ENCODE measurements at regions not wholly inside any gene's neighbourhood (a gene's known extent, or its start where the extent isn't known, plus 50 kb on each side); places are given as distances from the start of the nearest gene placed in this dataset.

- no peak for TF ChIP-seq POLR2AphosphoS5 (IDR thresholded peaks at IDR 0.05; ENCODE audit: low read depth, low read length)
- no peak for TF ChIP-seq SIN3A (IDR thresholded peaks at IDR 0.05; ENCODE audit: borderline replicate concordance, insufficient read depth, low read length)
- no peak for TF ChIP-seq FOXP2 (optimal IDR thresholded peaks at IDR 0.05; ENCODE audit: borderline replicate concordance, extremely low read depth, extremely low read length, insufficient read depth)
Measured at GRCh38 chr16:5498562-5498961, 401.0 kb upstream of the EEF2KMT start.

- TF ChIP-seq POLR2AphosphoS5 (IDR thresholded peaks at IDR 0.05; ENCODE audit: low read depth, low read length) (no peak), SIN3A (IDR thresholded peaks at IDR 0.05; ENCODE audit: borderline replicate concordance, insufficient read depth, low read length) (no peak), FOXP2 (optimal IDR thresholded peaks at IDR 0.05; ENCODE audit: borderline replicate concordance, extremely low read depth, extremely low read length, insufficient read depth) (no peak), REST (IDR thresholded peaks at IDR 0.05; ENCODE audit: insufficient read depth in 1 of 2, low read depth in 2 of 2, low read length in 2 of 2) (no peak), TAF1 (IDR thresholded peaks at IDR 0.05; ENCODE audit: borderline replicate concordance, insufficient read depth, low read length) (no peak)
Measured at GRCh38 chr16:5496013-5496412, 398.4 kb upstream of the EEF2KMT start.

GRCh38 chr16:5490499-5490898 is 392.9 kb upstream of the EEF2KMT start:
- TF ChIP-seq TAF1 (IDR thresholded peaks at IDR 0.05; ENCODE audit: borderline replicate concordance, insufficient read depth, low read length) (no peak), REST (IDR thresholded peaks at IDR 0.05; ENCODE audit: insufficient read depth in 1 of 2, low read depth in 2 of 2, low read length in 2 of 2) (no peak), POLR2AphosphoS5 (IDR thresholded peaks at IDR 0.05; ENCODE audit: low read depth, low read length) (no peak), FOXP2 (optimal IDR thresholded peaks at IDR 0.05; ENCODE audit: borderline replicate concordance, extremely low read depth, extremely low read length, insufficient read depth) (no peak), SIN3A (IDR thresholded peaks at IDR 0.05; ENCODE audit: borderline replicate concordance, insufficient read depth, low read length) (no peak)

- no peak for TF ChIP-seq POLR2AphosphoS5 (IDR thresholded peaks at IDR 0.05; ENCODE audit: low read depth, low read length)
- no peak for TF ChIP-seq SIN3A (IDR thresholded peaks at IDR 0.05; ENCODE audit: borderline replicate concordance, insufficient read depth, low read length)
- no peak for TF ChIP-seq TAF1 (IDR thresholded peaks at IDR 0.05; ENCODE audit: borderline replicate concordance, insufficient read depth, low read length)
- no peak for TF ChIP-seq FOXP2 (optimal IDR thresholded peaks at IDR 0.05; ENCODE audit: borderline replicate concordance, extremely low read depth, extremely low read length, insufficient read depth)
- no peak for TF ChIP-seq REST (IDR thresholded peaks at IDR 0.05; ENCODE audit: insufficient read depth in 1 of 2, low read depth in 2 of 2, low read length in 2 of 2)
Measured at GRCh38 chr16:5488581-5488980, 391.0 kb upstream of the EEF2KMT start.

- no peak for TF ChIP-seq REST (IDR thresholded peaks at IDR 0.05; ENCODE audit: insufficient read depth in 1 of 2, low read depth in 2 of 2, low read length in 2 of 2)
- no peak for TF ChIP-seq POLR2AphosphoS5 (IDR thresholded peaks at IDR 0.05; ENCODE audit: low read depth, low read length)
- TF ChIP-seq TAF1 (IDR thresholded peaks at IDR 0.05; ENCODE audit: borderline replicate concordance, insufficient read depth, low read length), result no peak
- TF ChIP-seq SIN3A (IDR thresholded peaks at IDR 0.05; ENCODE audit: borderline replicate concordance, insufficient read depth, low read length), result no peak
- TF ChIP-seq FOXP2 (optimal IDR thresholded peaks at IDR 0.05; ENCODE audit: borderline replicate concordance, extremely low read depth, extremely low read length, insufficient read depth), result no peak
Measured at GRCh38 chr16:5487728-5488127, 390.1 kb upstream of the EEF2KMT start.
